HCT116 (cell line): ENCODE measurements at regions not wholly inside any gene's neighbourhood (a gene's known extent, or its start where the extent isn't known, plus 50 kb on each side); places are given as distances from the start of the nearest gene placed in this dataset.

Experiments used
- ATAC-seq: fragments of 200-7000 bp; cut with Tn5 transposase; 2 replicates; pipeline ENCODE4 v1.9.1; 2020; ENCODE audit warnings: mild to moderate bottlenecking, moderate library complexity
- BruUV-seq: library from RNA; stranded (reverse); fragments of 400-500 nt; replicated peaks from 2 replicates; lab custom pipeline; 2021; lab: Mats Ljungman, UMichigan
- CTCF ChIA-PET: fragments of 300-600 bp; sonication (Branson Sonifier 250); formaldehyde crosslinking; loops from one replicate; lab custom pipeline; 2021; ENCODE audit warnings: antibody characterized with exemption; lab: Charles Lee
- POLR2A ChIA-PET: fragments of 300-600, 350-600 bp; sonication (Branson Sonifier 250); formaldehyde crosslinking; loops from one replicate; lab custom pipeline; 2021; ENCODE audit warnings: antibody characterized with exemption; lab: Charles Lee
- RAD21 ChIA-PET, 2 experiments: fragments of 300-600 bp; sonication (Branson Sonifier 250); formaldehyde crosslinking; loops; one replicate each; lab custom pipeline; 2023; ENCODE audit warnings: low total read pairs in 2 of 2; ENCODE audit not compliant: uncharacterized antibody in 2 of 2, unreplicated experiment in 2 of 2, low non-redundant PET in 1 of 2; lab: Charles Lee
- DNase-seq: peaks from one replicate; pipeline ENCODE4 v3.0.0-alpha.2; 2010; ENCODE audit warnings: low read depth, low spot score
- H2AFZ ChIP-seq: fragments of 200-600 bp; shearing (Covaris generic), sonication (generic); 2 replicates; pipeline ENCODE4 v1.6.1; 2017; ENCODE audit warnings: low read depth, mixed run types, mixed read lengths, antibody characterized with exemption, low read length; ENCODE audit not compliant: poor library complexity, severe bottlenecking
- H3K27ac ChIP-seq: 2 replicates; pipeline ENCODE4 v1.5.1; 2012; ENCODE audit warnings: low read depth, low read length
- H3K27me3 ChIP-seq: fragments of 200-600 bp; sonication (generic); 2 replicates; pipeline ENCODE4 v1.6.1; 2016; ENCODE audit warnings: mixed run types, low read length, mixed read lengths; ENCODE audit not compliant: insufficient read depth
- H3K36me3 ChIP-seq, 2 experiments: fragments of 200-500 bp in 1 of 2; fragments of 200-600 bp in 1 of 2; sonication (Bioruptor generic) in 1 of 2; sonication (generic) in 1 of 2; 2 replicates each; pipeline versions ENCODE4 v1.5.1 to v1.6.1; 2014 to 2016; ENCODE audit warnings: low read length in 2 of 2, inconsistent platforms in 1 of 2, mixed read lengths in 1 of 2, mixed run types in 1 of 2; ENCODE audit not compliant: insufficient read depth in 2 of 2, control insufficient read depth in 1 of 2
- H3K4me1 ChIP-seq, 2 experiments: fragments of 200-600 bp in 1 of 2; sonication (generic) in 1 of 2; 2 replicates each; pipeline versions ENCODE4 v1.5.1 to v1.6.1; 2012 to 2017; ENCODE audit warnings: low read length in 2 of 2, inconsistent platforms in 1 of 2, mild to moderate bottlenecking in 1 of 2, mixed read lengths in 1 of 2, mixed run types in 1 of 2, moderate library complexity in 1 of 2; ENCODE audit not compliant: insufficient read depth in 2 of 2, control insufficient read depth in 1 of 2
- H3K4me2 ChIP-seq: fragments of 200-600 bp; sonication (generic); 2 replicates; pipeline ENCODE4 v1.6.1; 2017; ENCODE audit warnings: mixed run types, low read length, mixed read lengths
- H3K4me3 ChIP-seq, 2 experiments: fragments of 200-600 bp in 1 of 2; sonication (generic) in 1 of 2; replicated peaks in 1 of 2; 2 replicates each; pipeline ENCODE4 v1.5.1; 2011 to 2016; ENCODE audit warnings: low read length in 2 of 2, control low read depth in 1 of 2, low read depth in 1 of 2, mild to moderate bottlenecking in 1 of 2, mixed read lengths in 1 of 2, mixed run types in 1 of 2
- H3K79me2 ChIP-seq: fragments of 200-600 bp; sonication (generic); 2 replicates; pipeline ENCODE4 v1.6.1; 2017; ENCODE audit warnings: mild to moderate bottlenecking, mixed run types, low read length, moderate library complexity, mixed read lengths; ENCODE audit not compliant: insufficient read depth
- H3K9ac ChIP-seq: fragments of 200-600 bp; sonication (generic); 2 replicates; pipeline ENCODE4 v1.6.1; 2016; ENCODE audit warnings: low read length, mixed read lengths
- H3K9me2 ChIP-seq: fragments of 200-600 bp; sonication (generic), shearing (Covaris generic); 2 replicates; pipeline ENCODE4 v1.6.1; 2017; ENCODE audit warnings: mixed run types, mild to moderate bottlenecking, moderate library complexity; ENCODE audit not compliant: insufficient read depth
- H3K9me3 ChIP-seq, 2 experiments: fragments of 200-500 bp in 1 of 2; fragments of 200-600 bp in 1 of 2; sonication (Bioruptor generic) in 1 of 2; sonication (generic) in 1 of 2; 2 replicates each; pipeline ENCODE4 v1.6.1; 2014 to 2017; ENCODE audit warnings: low read length in 2 of 2, mixed read lengths in 2 of 2, inconsistent platforms in 1 of 2, low read depth in 1 of 2, mild to moderate bottlenecking in 1 of 2, mixed run types in 1 of 2, moderate library complexity in 1 of 2; ENCODE audit not compliant: control insufficient read depth in 1 of 2, insufficient read depth in 1 of 2
- H4K20me1 ChIP-seq: fragments of 200-600 bp; sonication (generic), shearing (Covaris generic); 2 replicates; pipeline ENCODE4 v1.6.1; 2017; ENCODE audit warnings: mixed run types, mild to moderate bottlenecking, moderate library complexity; ENCODE audit not compliant: insufficient read depth
- JUND ChIP-seq: IDR thresholded peaks from 2 replicates; pipeline ENCODE4 v1.6.1; 2012
- RAD21 ChIP-seq: IDR thresholded peaks from 2 replicates; pipeline ENCODE4 v1.6.1; 2012; ENCODE audit warnings: low read depth, mild to moderate bottlenecking
- TCF7L2 ChIP-seq: IDR thresholded peaks from 2 replicates; pipeline ENCODE4 v1.7.0; 2011; ENCODE audit warnings: borderline replicate concordance, inconsistent platforms; ENCODE audit not compliant: insufficient read depth, insufficient read length; ENCODE audit errors: extremely low read depth
- YY1 ChIP-seq: IDR thresholded peaks from 2 replicates; pipeline ENCODE4 v1.6.1; 2011; ENCODE audit warnings: low read length, low read depth, moderate library complexity, mild to moderate bottlenecking; ENCODE audit not compliant: insufficient replicate concordance; ENCODE audit errors: extremely low read depth
- ZFX ChIP-seq: fragments of 450-650 bp; IDR thresholded peaks from 2 replicates; pipeline ENCODE4 v1.6.1; 2017
- intact Hi-C: fragments of 100-400 bp; cut with micrococcal nuclease; formaldehyde crosslinking; loops from 2 replicates; pipeline ENCODE4 v1.10.0; 2022

DNA sequence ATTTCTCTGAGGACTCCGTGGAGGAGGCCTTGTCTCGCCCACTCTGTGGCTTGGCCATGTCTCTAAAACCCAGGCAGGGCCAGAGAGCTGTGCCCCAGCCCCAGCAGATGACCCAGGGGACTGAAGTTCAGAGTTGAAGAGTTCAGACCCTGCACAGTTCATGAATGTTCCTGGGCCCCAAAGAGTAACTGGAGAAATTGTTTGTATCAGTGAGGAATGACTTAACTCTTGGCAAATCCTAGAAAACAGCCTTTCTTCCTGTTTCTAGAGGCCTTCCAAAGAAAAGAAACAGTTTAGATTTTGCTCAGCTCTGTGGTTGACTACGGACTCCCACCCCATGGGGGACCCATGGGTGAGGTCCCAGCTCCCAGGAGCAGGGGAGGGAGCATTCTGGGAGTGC lies 62.1 kb upstream of the EYA2 start (continued):
- no peak for TF ChIP-seq JUND

DNA sequence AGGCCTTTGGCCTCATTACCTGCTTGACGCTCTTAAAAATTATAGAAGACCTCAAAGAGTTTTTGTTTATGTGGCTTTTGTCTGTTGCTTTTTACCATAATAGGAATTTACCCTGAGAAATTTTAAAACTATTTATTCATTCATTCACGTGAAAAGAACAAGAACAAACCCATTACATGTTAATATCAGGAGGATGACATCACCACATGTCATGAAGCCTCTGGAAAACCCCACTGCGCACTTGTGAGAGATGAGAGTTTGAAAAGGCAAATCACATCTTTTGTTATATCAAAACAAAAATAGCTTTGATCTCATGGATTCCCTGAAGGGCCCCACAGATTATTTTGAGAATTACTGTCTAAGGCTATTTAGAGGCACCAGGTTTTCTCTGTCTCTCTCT lies 61.3 kb upstream of the EYA2 start:
- Histone ChIP-seq H3K36me3 (no peaks in the 10 kb centered on the region), H3K27ac (no peak overlapping the region), H3K27me3 (no peaks in the 10 kb centered on the region), H3K9me2 (no peaks in the 10 kb centered on the region), H3K9me3 (no peaks in the 10 kb centered on the region), H4K20me1 (no peaks in the 10 kb centered on the region), H2AFZ (no peak overlapping the region), H3K9ac (no peak overlapping the region), H3K4me3 (no peak overlapping the region), H3K4me2 (no peak overlapping the region), H3K79me2 (no peaks in the 10 kb centered on the region), H3K4me1 (peaks cover 0 to 7% of the 10 kb centered on the region in 2 experiments; a peak in 2 of 4 replicates)
- TF ChIP-seq ZFX (no peak), TCF7L2 (no peak), RAD21 (no peak)
- POLR2A ChIA-PET, result no interaction called here
- BruUV-seq, result no TSS peak
- ATAC-seq (no peak), DNase-seq (no peak)
- intact Hi-C loops, result no loop called here
- CTCF ChIA-PET, result no interaction called here
- RAD21 ChIA-PET, result no interaction called here

DNA sequence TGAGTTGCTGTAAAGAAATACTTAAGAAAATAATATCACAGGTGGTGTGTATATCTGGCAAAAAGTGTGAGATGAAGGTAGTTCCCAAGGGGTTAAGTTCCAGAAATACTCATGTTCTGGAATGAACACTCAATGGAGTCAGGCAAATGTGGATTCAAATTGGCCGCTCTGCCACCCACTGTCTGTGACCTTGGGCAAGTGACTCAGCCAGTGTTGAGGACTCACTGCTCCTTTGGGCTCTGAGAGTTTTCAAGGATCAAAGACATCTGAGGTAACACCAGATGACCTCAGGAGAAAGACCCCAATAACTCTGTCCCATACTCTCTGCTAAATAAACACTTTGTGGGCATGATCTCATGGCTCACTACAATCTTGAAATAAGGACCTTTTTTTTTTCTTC lies 59.2 kb upstream of the EYA2 start:
- ChIA-PET CTCF (no interaction called here), RAD21 (no interaction called here), POLR2A (no interaction called here)
- Histone ChIP-seq H2AFZ (no peak overlapping the region), H3K9me3 (no peaks in the 10 kb centered on the region), H3K27ac (no peak overlapping the region), H3K79me2 (no peaks in the 10 kb centered on the region), H3K4me1 (peaks cover 0 to 7% of the 10 kb centered on the region in 2 experiments; a peak in 2 of 4 replicates), H3K9ac (no peak overlapping the region), H4K20me1 (no peaks in the 10 kb centered on the region), H3K4me3 (no peak overlapping the region), H3K9me2 (no peaks in the 10 kb centered on the region), H3K36me3 (no peaks in the 10 kb centered on the region), H3K27me3 (no peaks in the 10 kb centered on the region), H3K4me2 (no peak overlapping the region)
- intact Hi-C loops, result no loop called here
- no TSS peak for BruUV-seq
- no peak for DNase-seq
- TF ChIP-seq YY1 (no peak), TCF7L2 (peak; percentile 77)
- peak; percentile 49; the same call in 1 of the 2 replicates for ATAC-seq
